HepG2 (cell line): ENCODE measurements at regions not wholly inside any gene's neighbourhood (a gene's known extent, or its start where the extent isn't known, plus 50 kb on each side); places are given as distances from the start of the nearest gene placed in this dataset.

ENCODE experiments used
- ATAC-seq: fragments of 200-7000 bp; cut with Tn5 transposase; 3 replicates; pipeline ENCODE4 v1.9.1; 2020; ENCODE audit warnings: mild to moderate bottlenecking, moderate library complexity
- BruUV-seq: library from RNA; stranded (reverse); fragments of 400-500 nt; replicated peaks from 2 replicates; lab custom pipeline; 2021; lab: Mats Ljungman, UMichigan
- CTCF ChIA-PET: fragments of 300-600 bp; formaldehyde crosslinking; extraction: SDS; loops from one replicate; lab custom pipeline; 2021; ENCODE audit warnings: low total read pairs, inconsistent platforms, low intra/inter-chr PET ratio; lab: Yijun Ruan, JAX
- POLR2A ChIA-PET: fragments of 350-600 bp; sonication (Branson Sonifier 250); formaldehyde crosslinking; loops from one replicate; lab custom pipeline; 2020; ENCODE audit warnings: antibody characterized with exemption, inconsistent platforms; lab: Yijun Ruan, JAX
- DNase-seq: peaks from one replicate; pipeline ENCODE4 v3.0.0-alpha.2; 2015; ENCODE audit warnings: low spot score
- FAIRE-seq: peaks from 3 replicates; lab custom pipeline; 2011; peaks lifted over from hg19 to GRCh38; lab: Jason Lieb, UNC
- H2AFZ ChIP-seq: one replicate; pipeline ENCODE4 v1.6.1; 2011; ENCODE audit warnings: low read length, inconsistent platforms
- H3K27ac ChIP-seq: fragments of 300-600 bp; 3 replicates; pipeline ENCODE4 v1.8.0; 2011; ENCODE audit warnings: mixed run types, mild to moderate bottlenecking, mixed read lengths, low read length, inconsistent platforms; ENCODE audit not compliant: insufficient read depth; ENCODE audit errors: extremely low read length
- H3K27me3 ChIP-seq, 2 experiments: fragments of 200-600 bp in 1 of 2; 2 replicates in 1 of 2; 3 replicates in 1 of 2; pipeline versions ENCODE4 v1.6.0 to v1.8.0; 2011; ENCODE audit warnings: low read length in 2 of 2, mild to moderate bottlenecking in 2 of 2, moderate library complexity in 2 of 2, inconsistent platforms in 1 of 2; ENCODE audit not compliant: insufficient read depth in 2 of 2, control insufficient read depth in 1 of 2
- H3K36me3 ChIP-seq, 2 experiments: fragments of 200-600 bp in 1 of 2; replicated peaks in 1 of 2; 2 replicates in 1 of 2; 3 replicates in 1 of 2; pipeline versions ENCODE4 v1.5.1 to v1.8.0; 2011; ENCODE audit warnings: low read length in 2 of 2, inconsistent platforms in 1 of 2; ENCODE audit not compliant: insufficient read depth in 2 of 2, control insufficient read depth in 1 of 2
- H3K4me1 ChIP-seq: 2 replicates; pipeline ENCODE4 v1.5.1; 2012; ENCODE audit warnings: low read length, inconsistent platforms; ENCODE audit not compliant: insufficient read depth
- H3K4me2 ChIP-seq: 2 replicates; pipeline ENCODE4 v1.6.0; 2011; ENCODE audit warnings: low read depth, low read length, inconsistent platforms
- H3K4me3 ChIP-seq, 3 experiments: fragments of 200-600 bp in 1 of 3; sonication (generic), shearing (Covaris generic) in 1 of 3; replicated peaks in 1 of 3; 2 replicates each; pipeline ENCODE4 v1.5.1; 2011 to 2016; ENCODE audit warnings: low read length in 3 of 3, inconsistent platforms in 2 of 3, low read depth in 2 of 3, mild to moderate bottlenecking in 2 of 3, control low read depth in 1 of 3, mixed read lengths in 1 of 3; ENCODE audit not compliant: insufficient read depth in 1 of 3
- H3K79me2 ChIP-seq: one replicate; pipeline ENCODE4 v1.6.1; 2011; ENCODE audit warnings: low read length, inconsistent platforms; ENCODE audit not compliant: insufficient read depth
- H3K9ac ChIP-seq: 2 replicates; pipeline ENCODE4 v1.6.0; 2011; ENCODE audit warnings: mild to moderate bottlenecking, low read depth, low read length, inconsistent platforms; ENCODE audit not compliant: insufficient read depth
- H3K9me3 ChIP-seq: 2 replicates; pipeline ENCODE4 v1.5.1; 2012; ENCODE audit warnings: mild to moderate bottlenecking, low read length
- H4K20me1 ChIP-seq: 2 replicates; pipeline ENCODE4 v1.6.0; 2011; ENCODE audit warnings: inconsistent platforms, mild to moderate bottlenecking, low read length, moderate library complexity; ENCODE audit not compliant: insufficient read depth
- BATF2 ChIP-seq: sonication (generic); formaldehyde crosslinking; IDR thresholded peaks from 2 replicates; pipeline ENCODE4 v1.8.0; 2022; ENCODE audit warnings: mild to moderate bottlenecking, missing genetic modification reagents, moderate library complexity
- GATA4 ChIP-seq: sonication (generic); IDR thresholded peaks from 2 replicates; pipeline ENCODE4 v1.6.1; 2016; ENCODE audit warnings: antibody characterized with exemption, low read depth, borderline replicate concordance
- GLI4 ChIP-seq: sonication (generic); formaldehyde crosslinking; IDR thresholded peaks from 2 replicates; pipeline ENCODE4 v1.5.1; 2020; ENCODE audit warnings: missing genetic modification reagents, mild to moderate bottlenecking, moderate library complexity, borderline replicate concordance
- POLR2AphosphoS2 ChIP-seq: IDR thresholded peaks from 2 replicates; pipeline ENCODE4 v1.6.1; 2011; ENCODE audit warnings: low read depth, low read length, improper control_type of control experiment
- POLR2G ChIP-seq: fragments of 200-400 bp; formaldehyde crosslinking; IDR thresholded peaks from 2 replicates; pipeline ENCODE4 v1.6.1; 2018; ENCODE audit warnings: mild to moderate bottlenecking, low read depth, low read length, moderate library complexity
- ZNF30 ChIP-seq: sonication (generic); formaldehyde crosslinking; IDR thresholded peaks from 2 replicates; pipeline ENCODE4 v1.5.0; 2020; ENCODE audit warnings: mild to moderate bottlenecking, missing genetic modification reagents
- ZNF331 ChIP-seq: sonication (generic); formaldehyde crosslinking; IDR thresholded peaks from 2 replicates; pipeline ENCODE4 v1.4.0; 2020; ENCODE audit warnings: missing genetic modification reagents
- ZNF468 ChIP-seq: sonication (generic); formaldehyde crosslinking; IDR thresholded peaks from 2 replicates; pipeline ENCODE4 v1.8.0; 2022; ENCODE audit warnings: mild to moderate bottlenecking, moderate library complexity, missing genetic modification reagents
- ZNF503 ChIP-seq: sonication (generic); formaldehyde crosslinking; IDR thresholded peaks from 2 replicates; pipeline ENCODE4 v1.4.0; 2020; ENCODE audit warnings: missing genetic modification reagents
- WGBS: methylation state at CpG from one replicate; pipeline ENCODE4 v1.1.6; 2017; ENCODE audit warnings: low lambda C conversion rate; 5-methylcytosine and 5-hydroxymethylcytosine counted together
- in situ Hi-C: cut with HindIII; loops from 2 replicates; pipeline ENCODE4 v1.10.0; 2017; ENCODE audit warnings: low pct_unique_long_range_greater_than_20kb; ENCODE audit not compliant: extremely low pct_ligation_motif_present
- intact Hi-C: fragments of 100-400 bp; cut with micrococcal nuclease; formaldehyde crosslinking; loops from one replicate; pipeline ENCODE4 v1.10.0; 2022; ENCODE audit not compliant: unreplicated experiment

- Histone ChIP-seq H3K79me2 (no peaks in the 10 kb centered on the region), H4K20me1 (no peaks in the 10 kb centered on the region), H3K9me3 (no peaks in the 10 kb centered on the region), H3K4me2 (no peak overlapping the region)
- FAIRE-seq = no peak
- WGBS = 38% methylated on average over 8 of the region's 8 CpGs
- TF ChIP-seq GLI4 (no peak), GATA4 (no peak), ZNF468 (CRISPR knock-in tag) (no peak), ZNF30 (no peak), ZNF503 (no peak), ZNF331 (no peak), POLR2AphosphoS2 (no peak), POLR2G (no peak), BATF2 (CRISPR knock-in tag) (no peak)
- TF ChIP-seq, all 625 proteins: peak for 0
- H3K27ac ChIP-seq = no peak overlapping the region
- H3K27me3 ChIP-seq = peaks cover 2 to 10% of the 10 kb centered on the region in 2 experiments; a peak in 2 of 5 replicates
- ATAC-seq = no peak; the same call in 2 of the 3 replicates
- H3K4me1 ChIP-seq = no peaks in the 10 kb centered on the region
- H3K9ac ChIP-seq = no peak overlapping the region
- POLR2A ChIA-PET = no interaction called here
- H2AFZ ChIP-seq = no peak overlapping the region
- BruUV-seq = no TSS peak
- no peaks in the 10 kb centered on the region for H3K36me3 ChIP-seq
- CTCF ChIA-PET = no interaction called here
- in situ Hi-C loops = no loop called here
- intact Hi-C loops = no loop called here
- H3K4me3 ChIP-seq = no peak overlapping the region
- no peak for DNase-seq
Observed at GRCh38 chr20:51862796-51863195, 60.5 kb upstream of the SALL4 start.
